ENCODE measurements at regions not wholly inside any gene's neighbourhood (a gene's known extent, or its start where the extent isn't known, plus 50 kb on each side); places are given as distances from the start of the nearest gene placed in this dataset.

DNA sequence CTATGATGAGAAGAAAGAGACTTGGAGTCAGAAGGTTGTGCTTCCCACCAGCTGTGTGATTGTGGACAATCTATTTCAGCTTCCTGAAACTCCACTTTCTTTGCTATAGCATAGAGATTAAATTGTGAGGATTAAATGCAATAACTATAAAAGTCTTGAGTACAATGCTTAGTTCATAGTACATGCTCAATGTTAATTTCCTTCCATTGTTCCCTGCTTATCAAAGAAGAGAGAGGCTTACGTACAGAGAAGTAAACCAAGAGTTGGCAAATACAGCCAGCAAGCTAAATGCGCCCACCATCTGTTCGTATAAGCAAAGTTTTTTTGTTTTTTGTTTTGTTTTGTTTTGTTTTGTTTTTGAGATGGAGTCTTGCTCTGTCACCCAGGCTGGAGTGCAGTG is 317.9 kb upstream of the NFIA start:
- Histone ChIP-seq H3K79me2 (ENCODE audit: control insufficient read depth in 1 of 2, insufficient read depth in 2 of 2, low read length in 2 of 2) (no peaks in the 10 kb centered on the region), H4K20me1 (replicated peaks in 1 of 2; ENCODE audit: control insufficient read depth in 1 of 2, insufficient read depth in 2 of 2, low read length in 2 of 2) (no peaks in the 10 kb centered on the region), H3K4me2 (ENCODE audit: insufficient read depth in 1 of 2, low read depth in 2 of 2, low read length in 2 of 2) (no peak overlapping the region), H3K56ac (replicated peaks; ENCODE audit: insufficient read length, low read depth, low read length) (no peak overlapping the region), H3K14ac (ENCODE audit: insufficient read length) (no peak overlapping the region), H3K36me3 (ENCODE audit: control insufficient read depth in 2 of 4, insufficient read depth in 4 of 4, low read length in 3 of 4) (no peaks in the 10 kb centered on the region), H3K27ac (ENCODE audit: low read depth, low read length) (no peak overlapping the region), H2BK12ac (ENCODE audit: low read depth, low read length) (no peak overlapping the region), H4K8ac (ENCODE audit: extremely low read depth, insufficient read depth, low read length) (no peak overlapping the region), H4K5ac (ENCODE audit: insufficient read length, low read depth, low read length) (no peak overlapping the region), H3K18ac (ENCODE audit: extremely low read depth, low read length) (no peak overlapping the region), H3K4me3 (ENCODE audit: extremely low read depth in 1 of 4, insufficient read depth in 2 of 4, low read depth in 3 of 4, low read length in 4 of 4) (no peak overlapping the region), H3K9ac (replicated peaks in 1 of 4; ENCODE audit: extremely low read depth in 1 of 4, low read depth in 3 of 4, low read length in 3 of 4) (no peak overlapping the region), H3K4me1 (replicated peaks in 1 of 4; ENCODE audit: control insufficient read depth in 3 of 4, insufficient read depth in 4 of 4, low read length in 3 of 4) (no peaks in the 10 kb centered on the region), H2AFZ (ENCODE audit: low read length) (no peak overlapping the region), H3K79me1 (ENCODE audit: low read depth, low read length) (no peaks in the 10 kb centered on the region), H3K4ac (replicated peaks; ENCODE audit: insufficient read length, low read depth, low read length) (no peak overlapping the region), H2BK20ac (ENCODE audit: low read length) (no peak overlapping the region), H4K91ac (replicated peaks; ENCODE audit: insufficient read length, low read length) (no peak overlapping the region), H2AK5ac (ENCODE audit: low read depth, low read length) (no peak overlapping the region), H3K23ac (ENCODE audit: insufficient read length) (no peak overlapping the region), H3K23me2 (ENCODE audit: low read depth, low read length) (no peaks in the 10 kb centered on the region; the same call in 1 of the 2 replicates), H2BK15ac (ENCODE audit: low read length) (no peak overlapping the region), H2BK120ac (replicated peaks; ENCODE audit: low read depth, low read length) (no peak overlapping the region), H2BK5ac (ENCODE audit: low read depth, low read length) (no peak overlapping the region), H3K27me3 (replicated peaks in 1 of 4; ENCODE audit: control insufficient read depth in 3 of 4, extremely low read depth in 1 of 4, insufficient read depth in 3 of 4, low read length in 3 of 4) (no peaks in the 10 kb centered on the region; a peak in 1 of 7 replicates), H3K9me3 (ENCODE audit: insufficient read depth in 2 of 2, low read depth in 1 of 2, low read length in 1 of 2) (no peaks in the 10 kb centered on the region)
- FAIRE-seq (no peak), DNase-seq (ENCODE audit: low read depth in 1 of 2, low spot score in 2 of 2) (no peak)
- ChIA-PET POLR2A (ENCODE audit: partially characterized antibody) (no interaction called here), CTCF (ENCODE audit: partially characterized antibody) (interaction anchor here (0.6 to 2.6 kb wide), 23 partner anchors 9 to 881 kb away, joined by 3 to 23 read pairs (median 4); no protein-coding TSS in a partner anchor)
- 84% methylated on average over 3 of the region's 3 CpGs; no CpG with 5 or more reads in 1 of the 2 experiments for WGBS, 2 experiments (ENCODE audit: extremely low coverage in 1 of 2, insufficient coverage in 1 of 2, insufficient read length in 1 of 2, insufficient replicate concordance in 2 of 2, low coverage in 1 of 2, low lambda C conversion rate in 2 of 2, missing lambda C conversion rate in 1 of 2)
- no peak for TF ChIP-seq RFX5 (IDR thresholded peaks at IDR 0.05; ENCODE audit: borderline replicate concordance, low read depth, low read length)
- TF ChIP-seq RNF2 (IDR thresholded peaks at IDR 0.05; ENCODE audit: borderline replicate concordance, low read depth, low read length, missing control alignments, poor library complexity, severe bottlenecking), result no peak
- TF ChIP-seq, protein P1, sequence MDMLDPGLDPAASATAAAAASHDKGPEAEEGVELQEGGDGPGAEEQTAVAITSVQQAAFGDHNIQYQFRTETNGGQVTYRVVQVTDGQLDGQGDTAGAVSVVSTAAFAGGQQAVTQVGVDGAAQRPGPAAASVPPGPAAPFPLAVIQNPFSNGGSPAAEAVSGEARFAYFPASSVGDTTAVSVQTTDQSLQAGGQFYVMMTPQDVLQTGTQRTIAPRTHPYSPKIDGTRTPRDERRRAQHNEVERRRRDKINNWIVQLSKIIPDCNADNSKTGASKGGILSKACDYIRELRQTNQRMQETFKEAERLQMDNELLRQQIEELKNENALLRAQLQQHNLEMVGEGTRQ (IDR thresholded peaks at IDR 0.05; ENCODE audit: low read length), result no peak
- no peak for TF ChIP-seq NANOG (IDR thresholded peaks at IDR 0.05; ENCODE audit: insufficient read depth, low read depth, low read length, poor library complexity, severe bottlenecking)
- TF ChIP-seq KDM4A (IDR thresholded peaks at IDR 0.05; ENCODE audit: low read depth, low read length, severe bottlenecking), result no peak
- TF ChIP-seq, protein P2, sequence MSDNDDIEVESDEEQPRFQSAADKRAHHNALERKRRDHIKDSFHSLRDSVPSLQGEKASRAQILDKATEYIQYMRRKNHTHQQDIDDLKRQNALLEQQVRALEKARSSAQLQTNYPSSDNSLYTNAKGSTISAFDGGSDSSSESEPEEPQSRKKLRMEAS (IDR thresholded peaks at IDR 0.05), result no peak
- no peak for TF ChIP-seq MAFK (IDR thresholded peaks at IDR 0.05; ENCODE audit: low read depth, low read length)
